ENCODE measurements at regions not wholly inside any gene's neighbourhood (a gene's known extent, or its start where the extent isn't known, plus 50 kb on each side); places are given as distances from the start of the nearest gene placed in this dataset.

- TF ChIP-seq SMC3 (IDR thresholded peaks at IDR 0.05), result no peak
- TF ChIP-seq CHD2 (IDR thresholded peaks at IDR 0.05; ENCODE audit: low read length, partially characterized antibody), result no peak
- no peak for TF ChIP-seq ZSCAN20 (CRISPR knock-in tag; IDR thresholded peaks at IDR 0.05)
- TF ChIP-seq POLR2A (IDR thresholded peaks at IDR 0.05; ENCODE audit: low read length), result no peak
- TF ChIP-seq, protein P1, sequence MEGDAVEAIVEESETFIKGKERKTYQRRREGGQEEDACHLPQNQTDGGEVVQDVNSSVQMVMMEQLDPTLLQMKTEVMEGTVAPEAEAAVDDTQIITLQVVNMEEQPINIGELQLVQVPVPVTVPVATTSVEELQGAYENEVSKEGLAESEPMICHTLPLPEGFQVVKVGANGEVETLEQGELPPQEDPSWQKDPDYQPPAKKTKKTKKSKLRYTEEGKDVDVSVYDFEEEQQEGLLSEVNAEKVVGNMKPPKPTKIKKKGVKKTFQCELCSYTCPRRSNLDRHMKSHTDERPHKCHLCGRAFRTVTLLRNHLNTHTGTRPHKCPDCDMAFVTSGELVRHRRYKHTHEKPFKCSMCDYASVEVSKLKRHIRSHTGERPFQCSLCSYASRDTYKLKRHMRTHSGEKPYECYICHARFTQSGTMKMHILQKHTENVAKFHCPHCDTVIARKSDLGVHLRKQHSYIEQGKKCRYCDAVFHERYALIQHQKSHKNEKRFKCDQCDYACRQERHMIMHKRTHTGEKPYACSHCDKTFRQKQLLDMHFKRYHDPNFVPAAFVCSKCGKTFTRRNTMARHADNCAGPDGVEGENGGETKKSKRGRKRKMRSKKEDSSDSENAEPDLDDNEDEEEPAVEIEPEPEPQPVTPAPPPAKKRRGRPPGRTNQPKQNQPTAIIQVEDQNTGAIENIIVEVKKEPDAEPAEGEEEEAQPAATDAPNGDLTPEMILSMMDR (IDR thresholded peaks at IDR 0.05), result no peak
- no peak for TF ChIP-seq POLR2AphosphoS2 (conservative IDR thresholded peaks at IDR 0.05; ENCODE audit: low read length)
- TF ChIP-seq HOXA7 (CRISPR knock-in tag; IDR thresholded peaks at IDR 0.05), result no peak
- no peak for TF ChIP-seq HMGXB4 (CRISPR knock-in tag; IDR thresholded peaks at IDR 0.05; ENCODE audit: borderline replicate concordance)
- peak; percentile 43 for TF ChIP-seq MAFK (IDR thresholded peaks at IDR 0.05; ENCODE audit: partially characterized antibody)
- no peak for TF ChIP-seq EP300 (IDR thresholded peaks at IDR 0.05)
These were observed 91.6 kb upstream of the STK32A start for GRCh38 chr5:147143215-147143614.
